Stimulated activated CD8-positive, alpha-beta memory T cell treated with anti-CD3 and anti-CD28 coated beads, Interleukin-4, amount 100 ng/mL, for 1 hour (primary cell): ENCODE measurements at regions not wholly inside any gene's neighbourhood (a gene's known extent, or its start where the extent isn't known, plus 50 kb on each side); places are given as distances from the start of the nearest gene placed in this dataset.
A peak's percentile ranks its signal among the peaks of the same experiment; 100 is the strongest.

Source experiments
- DNase-seq, 2 donors: peaks; one replicate each; pipeline ENCODE4 v3.0.0-alpha.2; 2020; ENCODE audit warnings: low read depth in 2 of 2, low spot score in 1 of 2

GRCh38 chr6:26196846-26197635 is 109.8 kb downstream of the HFE start:
- no peak for DNase-seq

GRCh38 chr6:26197636-26197932 is 110.4 kb downstream of the HFE start:
- no peak for DNase-seq

- no peak for DNase-seq
These were observed 110.9 kb downstream of the HFE start for GRCh38 chr6:26197933-26198721.

- no peak for DNase-seq
These were observed 111.5 kb downstream of the HFE start for GRCh38 chr6:26198722-26199056.

GRCh38 chr6:26199057-26199772 is 112.0 kb downstream of the HFE start:
- DNase-seq: peak in 1 of 2 donors; percentile 40

GRCh38 chr6:26199773-26200764 is 112.8 kb downstream of the HFE start:
- DNase-seq: no peak

GRCh38 chr6:26200918-26201721 is 113.9 kb downstream of the HFE start:
- DNase-seq: no peak

- DNase-seq: no peak
These were observed 115.0 kb downstream of the HFE start for GRCh38 chr6:26202201-26202611.

GRCh38 chr6:26202811-26203583 is 115.8 kb downstream of the HFE start:
- DNase-seq: no peak

- peak in 1 of 2 donors; percentile 70 for DNase-seq
These were observed 117.3 kb downstream of the HFE start for GRCh38 chr6:26204332-26205160.

- DNase-seq: peak in 1 of 2 donors; percentile 66
These were observed 118.0 kb downstream of the HFE start for GRCh38 chr6:26205161-26205624.

GRCh38 chr6:26205625-26206574 is 118.7 kb downstream of the HFE start:
- DNase-seq: no peak

GRCh38 chr6:26206868-26207801 is 119.9 kb downstream of the HFE start:
- no peak for DNase-seq

- DNase-seq: no peak
These were observed 124.7 kb downstream of the HFE start for GRCh38 chr6:26211963-26212362.

- no peak for DNase-seq
These were observed 126.3 kb downstream of the HFE start for GRCh38 chr6:26213334-26214075.
